HG02623 (cell line): ENCODE measurements at regions not wholly inside any gene's neighbourhood (a gene's known extent, or its start where the extent isn't known, plus 50 kb on each side); places are given as distances from the start of the nearest gene placed in this dataset.

ENCODE experiments used
- ATAC-seq: cut with Tn5 transposase; IDR thresholded peaks from one replicate; pipeline ENCODE4 v1.9.1; 2021; ENCODE audit warnings: moderate library complexity; ENCODE audit not compliant: unreplicated experiment

GRCh38 chr10:44326474-44327030 is 58.3 kb downstream of the CXCL12 start:
- no peak for ATAC-seq

GRCh38 chr10:44325596-44326307 is 59.1 kb downstream of the CXCL12 start:
- ATAC-seq = no peak

GRCh38 chr10:44325157-44325556 is 59.7 kb downstream of the CXCL12 start:
- ATAC-seq = no peak

GRCh38 chr10:44323838-44324237 is 61.1 kb downstream of the CXCL12 start:
- no peak for ATAC-seq

GRCh38 chr10:44322137-44322536 is 62.8 kb downstream of the CXCL12 start:
- no peak for ATAC-seq

GRCh38 chr10:44320756-44321155 is 64.1 kb downstream of the CXCL12 start:
- no peak for ATAC-seq

GRCh38 chr10:44317856-44318255 is 67.0 kb downstream of the CXCL12 start:
- no peak for ATAC-seq

GRCh38 chr10:44316922-44317215 is 68.0 kb downstream of the CXCL12 start:
- ATAC-seq = no peak

- ATAC-seq = no peak
These were observed 68.5 kb downstream of the CXCL12 start for GRCh38 chr10:44316187-44316921.

- no peak for ATAC-seq
These were observed 70.0 kb downstream of the CXCL12 start for GRCh38 chr10:44314802-44315460.

- no peak for ATAC-seq
These were observed 71.1 kb downstream of the CXCL12 start for GRCh38 chr10:44313761-44314165.

GRCh38 chr10:44312401-44312800 is 72.5 kb downstream of the CXCL12 start:
- ATAC-seq = no peak

GRCh38 chr10:44311563-44312051 is 73.3 kb downstream of the CXCL12 start:
- no peak for ATAC-seq

- peak; percentile 68 for ATAC-seq
These were observed 73.9 kb downstream of the CXCL12 start for GRCh38 chr10:44310762-44311562.

GRCh38 chr10:44309939-44310761 is 74.7 kb downstream of the CXCL12 start:
- ATAC-seq = no peak

GRCh38 chr10:44309361-44309760 is 75.5 kb downstream of the CXCL12 start:
- ATAC-seq = no peak

- no peak for ATAC-seq
These were observed 76.0 kb downstream of the CXCL12 start for GRCh38 chr10:44308935-44309334.

- ATAC-seq = no peak
These were observed 77.2 kb downstream of the CXCL12 start for GRCh38 chr10:44307691-44308090.

GRCh38 chr10:44306762-44307161 is 78.1 kb downstream of the CXCL12 start:
- ATAC-seq = no peak

GRCh38 chr10:44306147-44306710 is 78.7 kb downstream of the CXCL12 start:
- ATAC-seq = no peak
